DND-41 (cell line): ENCODE measurements at regions not wholly inside any gene's neighbourhood (a gene's known extent, or its start where the extent isn't known, plus 50 kb on each side); places are given as distances from the start of the nearest gene placed in this dataset.

Experiments used
- ATAC-seq: fragments of 200-7000 bp; cut with Tn5 transposase; 3 replicates; pipeline ENCODE4 v1.9.1; 2021; ENCODE audit warnings: low read depth; ENCODE audit not compliant: insufficient read depth
- DNase-seq: peaks from one replicate; pipeline ENCODE4 v3.0.0-alpha.2; 2020
- H2AFZ ChIP-seq: 2 replicates; pipeline ENCODE4 v1.6.0; 2012; ENCODE audit warnings: low read depth, low read length
- H3K27ac ChIP-seq: 2 replicates; pipeline ENCODE4 v1.5.1; 2012; ENCODE audit warnings: low read length, inconsistent platforms
- H3K27me3 ChIP-seq: fragments of 200-600 bp; sonication (generic); 2 replicates; pipeline ENCODE4 v1.6.0; 2012; ENCODE audit warnings: low read length, mild to moderate bottlenecking, inconsistent platforms; ENCODE audit not compliant: insufficient read depth, poor library complexity
- H3K36me3 ChIP-seq: 2 replicates; pipeline ENCODE4 v1.5.1; 2012; ENCODE audit warnings: low read length, inconsistent platforms; ENCODE audit not compliant: insufficient read depth
- H3K4me1 ChIP-seq: 2 replicates; pipeline ENCODE4 v1.5.1; 2012; ENCODE audit warnings: mild to moderate bottlenecking, low read length; ENCODE audit not compliant: insufficient read depth
- H3K4me2 ChIP-seq: 2 replicates; pipeline ENCODE4 v1.6.0; 2012; ENCODE audit warnings: mild to moderate bottlenecking, moderate library complexity, low read length, inconsistent platforms; ENCODE audit not compliant: insufficient read depth
- H3K4me3 ChIP-seq, 2 experiments: fragments of 200-600 bp in 1 of 2; shearing (Covaris generic) in 1 of 2; 2 replicates each; pipeline ENCODE4 v1.5.1; 2012 to 2016; ENCODE audit warnings: inconsistent platforms in 2 of 2, low read length in 2 of 2, mild to moderate bottlenecking in 2 of 2, low read depth in 1 of 2, moderate library complexity in 1 of 2
- H3K79me2 ChIP-seq: 2 replicates; pipeline ENCODE4 v1.6.0; 2012; ENCODE audit warnings: low read length, inconsistent platforms; ENCODE audit not compliant: insufficient read depth
- H3K9ac ChIP-seq: 2 replicates; pipeline ENCODE4 v1.6.0; 2012; ENCODE audit warnings: low read depth, mild to moderate bottlenecking, inconsistent platforms, low read length, moderate library complexity
- H3K9me3 ChIP-seq: 2 replicates; pipeline ENCODE4 v1.5.1; 2012; ENCODE audit warnings: low read length, moderate library complexity, mild to moderate bottlenecking, inconsistent platforms; ENCODE audit not compliant: insufficient read depth, severe bottlenecking
- H4K20me1 ChIP-seq: 2 replicates; pipeline ENCODE4 v1.6.0; 2012; ENCODE audit warnings: low read length; ENCODE audit not compliant: insufficient read depth
- EZH2 ChIP-seq: IDR thresholded peaks from 3 replicates; pipeline ENCODE4 v1.6.1; 2012; ENCODE audit warnings: borderline replicate concordance, low read depth, mild to moderate bottlenecking, moderate library complexity, low read length, inconsistent platforms; ENCODE audit not compliant: severe bottlenecking
- TF ChIP-seq, protein P1 (sequence below): IDR thresholded peaks from 2 replicates; pipeline ENCODE4 v1.5.1; 2012; ENCODE audit warnings: borderline replicate concordance, low read length, moderate library complexity, mild to moderate bottlenecking; ENCODE audit not compliant: poor library complexity, severe bottlenecking; ENCODE audit errors: extremely low read depth

DNA sequence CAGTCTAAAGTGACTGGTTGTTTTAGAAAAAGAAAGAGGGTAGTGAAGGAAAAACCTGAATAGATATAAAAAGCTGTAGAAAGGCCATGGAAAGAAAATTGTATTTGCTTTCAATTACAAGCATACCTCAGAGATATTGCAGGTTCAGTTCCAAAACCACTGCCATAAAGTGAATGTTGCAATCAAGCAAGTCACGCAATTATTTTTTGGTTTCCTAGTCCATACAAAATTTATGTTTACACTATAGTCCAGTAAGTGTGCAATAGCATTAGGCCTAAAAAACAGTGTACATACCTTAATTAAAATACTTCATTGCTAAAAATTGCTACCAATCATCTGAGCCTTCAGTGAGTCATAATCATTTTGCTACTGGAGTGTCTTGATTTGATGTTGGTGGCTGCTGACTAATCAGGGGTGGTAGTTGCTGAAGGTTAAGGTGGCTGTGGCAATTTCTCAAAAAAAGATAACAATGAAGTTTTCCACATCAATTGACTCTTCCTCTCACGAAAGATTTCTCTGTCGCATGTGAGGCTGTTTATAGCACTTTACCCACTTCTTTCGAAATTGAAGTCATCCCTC, 2003.8 kb upstream of the PIK3C3 start:
- H3K9me3 ChIP-seq: no peaks in the 10 kb centered on the region
- TF ChIP-seq, protein P1, sequence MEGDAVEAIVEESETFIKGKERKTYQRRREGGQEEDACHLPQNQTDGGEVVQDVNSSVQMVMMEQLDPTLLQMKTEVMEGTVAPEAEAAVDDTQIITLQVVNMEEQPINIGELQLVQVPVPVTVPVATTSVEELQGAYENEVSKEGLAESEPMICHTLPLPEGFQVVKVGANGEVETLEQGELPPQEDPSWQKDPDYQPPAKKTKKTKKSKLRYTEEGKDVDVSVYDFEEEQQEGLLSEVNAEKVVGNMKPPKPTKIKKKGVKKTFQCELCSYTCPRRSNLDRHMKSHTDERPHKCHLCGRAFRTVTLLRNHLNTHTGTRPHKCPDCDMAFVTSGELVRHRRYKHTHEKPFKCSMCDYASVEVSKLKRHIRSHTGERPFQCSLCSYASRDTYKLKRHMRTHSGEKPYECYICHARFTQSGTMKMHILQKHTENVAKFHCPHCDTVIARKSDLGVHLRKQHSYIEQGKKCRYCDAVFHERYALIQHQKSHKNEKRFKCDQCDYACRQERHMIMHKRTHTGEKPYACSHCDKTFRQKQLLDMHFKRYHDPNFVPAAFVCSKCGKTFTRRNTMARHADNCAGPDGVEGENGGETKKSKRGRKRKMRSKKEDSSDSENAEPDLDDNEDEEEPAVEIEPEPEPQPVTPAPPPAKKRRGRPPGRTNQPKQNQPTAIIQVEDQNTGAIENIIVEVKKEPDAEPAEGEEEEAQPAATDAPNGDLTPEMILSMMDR: no peak
- no peak for TF ChIP-seq EZH2
- no peak overlapping the region for H3K9ac ChIP-seq
- no peaks in the 10 kb centered on the region for H3K79me2 ChIP-seq
- H3K27me3 ChIP-seq: no peaks in the 10 kb centered on the region
- ATAC-seq (no peak), DNase-seq (no peak)
- no peaks in the 10 kb centered on the region for H4K20me1 ChIP-seq
- no peaks in the 10 kb centered on the region for H3K36me3 ChIP-seq
- no peak overlapping the region for H3K27ac ChIP-seq
- H2AFZ ChIP-seq: no peak overlapping the region
- no peak overlapping the region for H3K4me2 ChIP-seq
- no peaks in the 10 kb centered on the region for H3K4me1 ChIP-seq
- H3K4me3 ChIP-seq: no peak overlapping the region

GRCh38 chr18:39946623-39947061, 2008.4 kb upstream of the PIK3C3 start:
- no peak overlapping the region for H3K9ac ChIP-seq
- H3K4me1 ChIP-seq: no peaks in the 10 kb centered on the region
- ATAC-seq (no peak), DNase-seq (no peak)
- H3K79me2 ChIP-seq: no peaks in the 10 kb centered on the region
- H3K9me3 ChIP-seq: no peaks in the 10 kb centered on the region
- no peaks in the 10 kb centered on the region for H4K20me1 ChIP-seq
- no peak overlapping the region for H3K27ac ChIP-seq
- no peak overlapping the region for H2AFZ ChIP-seq
- TF ChIP-seq EZH2: no peak
- TF ChIP-seq, protein P1: no peak
- H3K4me3 ChIP-seq: no peak overlapping the region
- no peaks in the 10 kb centered on the region for H3K27me3 ChIP-seq
- no peak overlapping the region for H3K4me2 ChIP-seq
- no peaks in the 10 kb centered on the region for H3K36me3 ChIP-seq

DNA sequence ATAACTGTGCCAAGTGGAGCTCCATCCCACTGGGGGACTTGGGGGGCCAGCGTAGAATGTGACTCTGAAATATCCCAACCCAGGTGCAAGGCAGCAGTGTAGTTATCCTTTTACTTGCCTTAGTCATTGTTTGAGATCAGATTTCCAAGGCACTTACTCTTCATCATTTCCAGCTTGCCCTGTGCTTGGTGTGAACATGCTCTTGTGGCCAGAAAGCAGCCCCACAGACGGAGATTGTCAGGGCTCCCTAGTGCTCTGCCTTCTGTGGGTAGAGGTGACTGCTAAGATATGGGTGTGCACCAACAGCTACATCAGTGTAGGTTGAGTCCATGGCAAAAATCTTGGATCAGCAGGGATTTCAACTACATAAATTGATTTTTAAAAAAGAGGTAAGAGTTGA, 2010.0 kb upstream of the PIK3C3 start:
- Histone ChIP-seq H4K20me1 (no peaks in the 10 kb centered on the region), H3K79me2 (no peaks in the 10 kb centered on the region), H3K9ac (no peak overlapping the region), H3K4me3 (no peak overlapping the region), H3K4me1 (no peaks in the 10 kb centered on the region), H3K27ac (no peak overlapping the region), H3K36me3 (no peaks in the 10 kb centered on the region), H3K9me3 (no peaks in the 10 kb centered on the region), H3K27me3 (no peaks in the 10 kb centered on the region), H2AFZ (no peak overlapping the region), H3K4me2 (no peak overlapping the region)
- DNase-seq (no peak), ATAC-seq (no peak)
- TF ChIP-seq, protein P1: no peak
- no peak for TF ChIP-seq EZH2
